Mesothelial cell of epicardium (in vitro differentiated cells): ENCODE measurements at regions not wholly inside any gene's neighbourhood (a gene's known extent, or its start where the extent isn't known, plus 50 kb on each side); places are given as distances from the start of the nearest gene placed in this dataset.

Experiments
- DNase-seq, 2 experiments: peaks; one replicate each; pipeline ENCODE4 v3.0.0; 2021; ENCODE audit warnings: low spot score in 2 of 2; ENCODE audit not compliant: unreplicated experiment in 2 of 2
- H3K27ac Mint-ChIP-seq: 2 replicates; pipeline ENCODE4 v1.8.0; 2021; ENCODE audit warnings: mixed read lengths
- H3K27me3 Mint-ChIP-seq: 2 replicates; pipeline ENCODE4 v1.8.0; 2021; ENCODE audit warnings: low read depth, mixed read lengths
- H3K36me3 Mint-ChIP-seq: 2 replicates; pipeline ENCODE4 v1.8.0; 2021; ENCODE audit warnings: mixed read lengths
- H3K4me1 Mint-ChIP-seq: 2 replicates; pipeline ENCODE4 v1.8.0; 2021; ENCODE audit warnings: mixed read lengths
- H3K4me3 Mint-ChIP-seq: 2 replicates; pipeline ENCODE4 v1.8.0; 2021; ENCODE audit warnings: mild to moderate bottlenecking, moderate library complexity, mixed read lengths
- H3K9me3 Mint-ChIP-seq: 2 replicates; pipeline ENCODE4 v1.8.0; 2021; ENCODE audit warnings: mixed read lengths
- TF ChIP-seq, protein P1 (sequence below): fragments of 200-600 bp; sonication (generic); IDR thresholded peaks from one replicate; pipeline ENCODE4 v1.5.0; 2021; ENCODE audit warnings: antibody characterized with exemption; ENCODE audit not compliant: unreplicated experiment

DNA sequence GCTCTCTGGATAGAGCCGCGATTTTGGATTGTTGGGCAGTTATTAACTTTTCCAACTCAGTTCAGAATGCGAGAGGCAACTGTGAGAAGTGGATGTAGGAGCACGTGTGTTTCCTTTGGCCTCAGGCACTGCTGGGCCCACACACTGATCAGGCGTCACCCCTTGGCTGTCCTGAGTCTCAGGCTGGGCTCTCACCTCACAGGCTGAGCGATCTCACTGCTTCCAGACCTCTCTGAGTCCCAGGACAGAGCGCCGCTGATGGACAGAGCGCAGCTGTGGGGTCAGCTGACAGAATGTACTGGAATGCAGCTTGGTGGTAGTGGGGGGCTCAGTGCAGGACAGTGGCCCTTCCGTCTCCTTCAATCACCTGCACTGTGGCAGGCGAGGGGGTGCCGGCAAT lies 516.2 kb downstream of the TBC1D22A start:
- TF ChIP-seq, protein P1, sequence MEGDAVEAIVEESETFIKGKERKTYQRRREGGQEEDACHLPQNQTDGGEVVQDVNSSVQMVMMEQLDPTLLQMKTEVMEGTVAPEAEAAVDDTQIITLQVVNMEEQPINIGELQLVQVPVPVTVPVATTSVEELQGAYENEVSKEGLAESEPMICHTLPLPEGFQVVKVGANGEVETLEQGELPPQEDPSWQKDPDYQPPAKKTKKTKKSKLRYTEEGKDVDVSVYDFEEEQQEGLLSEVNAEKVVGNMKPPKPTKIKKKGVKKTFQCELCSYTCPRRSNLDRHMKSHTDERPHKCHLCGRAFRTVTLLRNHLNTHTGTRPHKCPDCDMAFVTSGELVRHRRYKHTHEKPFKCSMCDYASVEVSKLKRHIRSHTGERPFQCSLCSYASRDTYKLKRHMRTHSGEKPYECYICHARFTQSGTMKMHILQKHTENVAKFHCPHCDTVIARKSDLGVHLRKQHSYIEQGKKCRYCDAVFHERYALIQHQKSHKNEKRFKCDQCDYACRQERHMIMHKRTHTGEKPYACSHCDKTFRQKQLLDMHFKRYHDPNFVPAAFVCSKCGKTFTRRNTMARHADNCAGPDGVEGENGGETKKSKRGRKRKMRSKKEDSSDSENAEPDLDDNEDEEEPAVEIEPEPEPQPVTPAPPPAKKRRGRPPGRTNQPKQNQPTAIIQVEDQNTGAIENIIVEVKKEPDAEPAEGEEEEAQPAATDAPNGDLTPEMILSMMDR: no peak
- Mint-ChIP-seq H3K36me3 (peaks cover 10% of the 10 kb centered on the region), H3K27ac (no peak overlapping the region), H3K4me1 (no peaks in the 10 kb centered on the region), H3K9me3 (peaks cover 53% of the 10 kb centered on the region), H3K4me3 (no peak overlapping the region), H3K27me3 (no peaks in the 10 kb centered on the region)
- no peak for DNase-seq

DNA sequence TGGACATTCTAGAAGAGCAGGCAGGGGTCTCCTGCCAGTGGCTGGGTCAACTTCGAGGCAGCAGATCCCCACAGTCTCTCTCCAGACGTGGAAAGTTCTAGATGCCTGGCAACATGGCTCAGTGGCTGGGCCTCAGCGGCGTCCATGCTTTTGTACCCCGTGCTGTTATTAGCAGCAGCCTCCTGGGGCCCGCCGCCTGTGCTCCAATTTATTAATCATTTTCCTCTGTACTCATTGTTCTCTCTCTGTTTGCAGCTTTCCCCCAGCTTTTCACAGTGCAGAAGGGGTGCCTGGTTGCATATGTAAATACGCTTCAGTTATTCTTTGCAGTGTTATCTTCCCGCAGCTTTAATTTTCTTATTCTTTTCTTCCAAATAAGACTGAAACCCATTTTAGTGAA lies 515.1 kb downstream of the TBC1D22A start:
- no peak overlapping the region for H3K27ac Mint-ChIP-seq
- no peak overlapping the region for H3K4me3 Mint-ChIP-seq
- no peaks in the 10 kb centered on the region for H3K27me3 Mint-ChIP-seq
- no peaks in the 10 kb centered on the region for H3K4me1 Mint-ChIP-seq
- no peak for DNase-seq
- TF ChIP-seq, protein P1: no peak
- H3K9me3 Mint-ChIP-seq: peaks cover 57% of the 10 kb centered on the region
- H3K36me3 Mint-ChIP-seq: peaks cover 10% of the 10 kb centered on the region

DNA sequence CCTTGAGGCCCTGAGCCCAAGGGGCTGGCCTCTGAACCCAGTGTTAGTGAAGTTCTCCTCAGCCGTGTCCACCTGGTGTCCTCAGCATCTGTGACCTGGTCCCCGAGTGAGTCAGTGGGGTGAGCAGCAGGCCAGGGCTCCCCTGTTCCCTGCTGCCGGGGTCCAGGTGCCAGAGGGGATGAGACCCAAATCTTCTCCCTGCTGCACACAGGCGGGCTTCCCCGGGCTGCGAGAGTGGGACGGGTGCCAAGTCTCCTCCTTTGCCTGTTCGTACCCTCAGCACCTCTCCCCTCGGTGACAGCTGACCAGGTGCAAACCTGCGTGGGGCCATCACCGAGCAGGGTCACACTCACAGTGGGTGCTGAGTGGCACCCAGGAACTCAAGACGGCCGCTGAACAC lies 514.5 kb downstream of the TBC1D22A start:
- peaks cover 56% of the 10 kb centered on the region for H3K9me3 Mint-ChIP-seq
- no peak for DNase-seq
- TF ChIP-seq, protein P1: no peak
- no peak overlapping the region for H3K27ac Mint-ChIP-seq
- no peak overlapping the region for H3K4me3 Mint-ChIP-seq
- peaks cover 10% of the 10 kb centered on the region for H3K36me3 Mint-ChIP-seq
- H3K27me3 Mint-ChIP-seq: no peaks in the 10 kb centered on the region
- no peaks in the 10 kb centered on the region for H3K4me1 Mint-ChIP-seq

DNA sequence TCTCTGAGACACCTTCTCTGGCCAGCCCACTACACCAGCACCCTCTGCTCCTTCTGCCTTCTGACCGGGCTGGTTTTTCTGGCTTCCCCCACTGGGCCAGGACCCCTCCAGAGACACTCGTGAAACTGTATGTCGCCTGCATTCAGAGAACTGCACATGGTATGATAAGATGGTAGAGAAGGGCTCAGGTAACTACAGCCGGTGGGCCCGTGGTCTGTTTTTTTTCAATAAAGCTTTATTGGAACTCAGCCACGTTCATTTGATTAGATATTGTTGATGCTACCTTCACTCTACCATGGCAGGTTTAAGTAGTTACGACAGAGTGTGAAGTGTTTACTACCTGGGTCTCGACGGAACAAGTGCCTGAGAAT lies 514.0 kb downstream of the TBC1D22A start:
- peaks cover 10% of the 10 kb centered on the region for H3K36me3 Mint-ChIP-seq
- DNase-seq: no peak
- peaks cover 50% of the 10 kb centered on the region for H3K9me3 Mint-ChIP-seq
- H3K27ac Mint-ChIP-seq: no peak overlapping the region
- H3K4me3 Mint-ChIP-seq: no peak overlapping the region
- TF ChIP-seq, protein P1: no peak
- no peaks in the 10 kb centered on the region for H3K27me3 Mint-ChIP-seq
- H3K4me1 Mint-ChIP-seq: no peaks in the 10 kb centered on the region

DNA sequence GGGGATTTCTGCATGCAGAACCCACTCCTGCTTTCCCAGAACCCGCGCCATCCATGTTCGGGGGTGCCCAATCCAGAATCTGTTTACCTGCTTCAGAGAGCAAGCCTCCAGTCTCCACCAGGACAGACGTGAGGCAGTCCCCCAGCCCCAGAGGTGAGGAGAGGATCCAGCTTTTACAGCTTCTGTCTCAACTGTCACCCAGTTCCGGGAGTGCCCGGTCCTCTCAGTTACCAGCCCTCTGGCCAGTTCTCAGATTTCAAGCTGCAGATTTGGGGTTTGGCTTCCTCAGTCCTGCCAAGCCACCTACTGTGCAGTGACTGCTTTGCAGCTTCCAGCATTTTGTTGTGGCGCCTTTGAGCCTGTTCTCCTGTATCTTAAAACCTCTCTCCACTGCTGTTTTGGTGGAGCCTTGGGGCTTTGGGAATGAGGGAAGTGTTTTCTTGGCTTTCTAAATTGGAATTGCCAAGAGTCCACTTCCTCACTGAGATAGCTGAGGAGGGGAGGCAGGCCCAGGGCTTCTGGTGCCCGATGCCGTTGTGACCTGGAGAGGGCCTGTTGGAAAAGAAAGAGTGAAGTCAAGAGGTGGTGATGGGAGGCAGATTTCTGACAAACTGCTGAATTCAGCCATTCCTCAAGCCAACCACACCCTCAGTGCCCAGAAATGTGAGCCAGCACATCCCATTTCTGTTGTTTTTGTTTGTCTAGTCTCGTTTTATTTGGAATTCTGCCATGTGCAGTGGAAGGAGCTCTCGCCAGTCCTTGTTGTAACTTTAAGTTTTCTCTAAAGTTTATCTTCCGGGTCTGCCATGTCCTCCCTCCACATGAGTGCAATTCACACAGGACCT lies 513.4 kb downstream of the TBC1D22A start:
- Mint-ChIP-seq H3K27ac (no peak overlapping the region), H3K27me3 (no peaks in the 10 kb centered on the region), H3K4me3 (no peak overlapping the region), H3K9me3 (peaks cover 52% of the 10 kb centered on the region), H3K4me1 (no peaks in the 10 kb centered on the region), H3K36me3 (peaks cover 10% of the 10 kb centered on the region)
- no peak for DNase-seq
- TF ChIP-seq, protein P1: no peak
